GM21381 (cell line): ENCODE measurements at regions not wholly inside any gene's neighbourhood (a gene's known extent, or its start where the extent isn't known, plus 50 kb on each side); places are given as distances from the start of the nearest gene placed in this dataset.

Source experiments
- ATAC-seq: cut with Tn5 transposase; IDR thresholded peaks from one replicate; pipeline ENCODE4 v1.9.1; 2021; ENCODE audit warnings: mild to moderate bottlenecking, moderate library complexity; ENCODE audit not compliant: unreplicated experiment

DNA sequence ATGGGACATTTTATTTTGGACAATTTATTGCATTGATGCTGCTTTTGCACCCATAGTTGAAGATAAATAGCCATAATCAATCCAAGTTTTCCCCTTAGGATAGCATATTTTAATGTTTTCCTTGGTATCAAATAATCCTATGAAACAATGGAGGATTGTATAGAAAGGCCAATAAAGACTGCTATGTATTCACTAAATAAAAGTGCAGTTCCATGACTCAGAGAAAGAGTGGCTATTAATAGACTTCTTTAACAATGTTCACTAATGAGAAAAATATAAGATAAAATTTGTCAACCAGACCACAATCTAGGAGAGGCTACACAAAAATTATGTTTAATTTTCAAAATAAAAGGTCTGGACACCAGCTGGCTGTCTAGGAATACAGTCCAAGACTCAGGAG is 560.9 kb upstream of the AGTR1 start:
- no peak for ATAC-seq

- ATAC-seq: no peak
Observed at GRCh38 chr3:148146241-148146640, 551.5 kb upstream of the AGTR1 start.

DNA sequence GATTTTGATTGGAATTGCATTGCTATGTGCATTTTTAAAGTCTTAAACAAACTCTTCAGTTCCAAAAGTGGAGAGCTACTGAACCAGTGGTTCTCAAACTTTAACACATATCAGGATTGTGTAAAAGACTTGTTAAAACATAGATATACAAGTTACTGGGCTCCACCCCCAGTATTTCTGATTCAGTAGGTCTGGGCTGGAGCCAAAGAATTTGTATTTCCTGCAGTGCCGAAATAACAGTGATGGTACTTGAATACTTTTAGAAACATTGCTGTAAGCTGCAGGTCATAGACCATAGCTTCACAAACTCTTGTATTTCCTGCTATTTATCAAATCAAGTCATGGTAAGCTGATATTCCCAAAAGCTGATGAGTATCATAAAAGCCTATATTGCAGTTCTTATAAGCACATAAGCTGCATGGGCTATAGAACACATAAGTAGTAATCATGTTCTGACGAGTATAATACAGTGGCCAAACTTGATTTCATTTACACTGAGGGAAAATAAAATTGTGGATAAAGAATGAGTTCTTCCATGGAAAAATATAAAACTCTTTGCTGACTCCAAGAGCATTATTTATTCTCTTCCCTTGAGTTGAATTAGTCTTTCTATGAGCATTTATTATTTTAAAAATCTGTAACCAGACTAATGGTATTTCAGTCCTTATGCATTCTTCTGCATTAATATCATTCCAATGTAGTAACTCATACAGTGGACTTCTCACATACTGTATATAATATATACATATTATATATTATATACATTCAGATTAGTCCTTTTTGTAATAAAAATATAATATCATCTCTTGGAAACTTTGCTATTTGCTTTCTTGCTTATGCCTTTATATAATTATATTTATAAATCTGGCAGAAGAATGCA is 550.5 kb upstream of the AGTR1 start:
- no peak for ATAC-seq

GRCh38 chr3:148147903-148148302 is 549.8 kb upstream of the AGTR1 start:
- no peak for ATAC-seq

- ATAC-seq: no peak
Observed at GRCh38 chr3:148149556-148149955, 548.1 kb upstream of the AGTR1 start.

DNA sequence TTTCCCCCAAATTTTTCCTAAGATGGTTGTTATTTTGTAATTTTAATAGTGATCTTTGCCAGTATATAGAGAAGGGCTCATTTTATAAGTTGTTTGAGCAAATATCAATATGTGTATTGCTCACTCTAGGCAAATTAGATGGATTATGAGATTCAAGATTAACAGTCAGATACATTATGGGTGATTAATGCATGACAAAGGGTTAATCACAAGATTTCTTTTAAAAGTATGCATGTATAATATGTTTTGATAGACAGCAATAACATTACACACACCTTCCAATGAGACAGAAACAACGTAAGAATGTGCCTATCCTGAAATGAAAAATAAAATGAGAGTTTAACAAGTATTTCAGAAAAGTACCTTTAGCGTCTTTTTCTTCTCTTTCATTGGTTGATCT is 547.6 kb upstream of the AGTR1 start:
- ATAC-seq: no peak

GRCh38 chr3:148158210-148158609 is 539.5 kb upstream of the AGTR1 start:
- ATAC-seq: no peak

GRCh38 chr3:148162132-148162531 is 535.6 kb upstream of the AGTR1 start:
- no peak for ATAC-seq

DNA sequence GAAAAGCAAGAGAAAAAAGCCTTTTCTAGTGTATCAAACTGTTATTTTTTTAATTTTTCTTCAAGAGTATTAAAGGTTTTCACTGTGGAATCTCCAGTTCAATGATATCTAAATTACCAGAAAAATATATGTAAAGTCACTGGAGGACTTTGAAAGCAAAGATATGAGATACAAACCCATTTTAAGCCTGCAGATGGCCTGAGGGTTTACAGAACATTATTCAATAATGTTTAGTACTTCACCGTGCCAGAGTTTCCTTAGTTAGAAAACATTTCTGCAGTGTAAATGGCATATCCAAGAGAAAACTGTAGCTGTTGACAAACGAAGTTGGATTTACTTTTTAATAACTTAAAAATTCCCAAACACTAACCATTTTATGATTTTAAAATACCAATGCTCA is 529.4 kb upstream of the AGTR1 start:
- ATAC-seq: no peak

- ATAC-seq: no peak
Observed at GRCh38 chr3:148173851-148174250, 523.9 kb upstream of the AGTR1 start.

DNA sequence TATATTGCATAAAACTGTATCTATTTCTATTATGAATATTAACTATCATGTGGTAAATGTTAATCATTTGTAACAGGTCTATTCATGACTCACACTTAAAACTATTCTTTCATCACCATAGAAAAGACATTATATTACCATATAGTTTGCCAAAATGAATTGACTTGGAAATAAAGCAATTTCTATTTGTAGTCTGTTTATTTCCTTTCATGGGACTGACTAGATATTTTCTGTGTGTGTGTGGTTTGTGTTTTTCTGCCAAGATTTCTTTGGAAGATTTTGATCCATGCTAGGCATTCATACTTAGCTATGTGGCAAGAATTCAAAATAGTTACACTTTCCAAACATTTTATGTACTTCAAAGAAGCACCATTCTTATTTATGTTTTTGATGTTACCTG is 522.5 kb upstream of the AGTR1 start:
- ATAC-seq: no peak

DNA sequence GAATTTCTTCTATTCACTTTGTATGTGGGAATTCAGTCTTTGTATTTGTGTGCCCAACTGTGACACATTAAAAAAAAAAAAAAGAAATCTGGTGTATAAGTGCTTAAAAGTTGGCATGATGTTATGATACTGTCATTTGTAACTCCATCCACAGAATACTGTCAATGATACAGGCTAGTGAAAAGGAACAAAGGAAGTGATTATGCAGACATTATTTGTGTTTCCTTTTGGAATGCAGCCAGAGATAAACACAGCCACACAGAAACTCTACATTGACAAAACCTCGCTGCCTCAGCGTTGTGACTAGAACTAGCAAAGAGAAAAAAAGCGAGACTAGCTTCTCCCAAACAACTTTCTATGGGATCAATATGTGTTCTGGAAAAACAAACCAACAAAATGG is 519.2 kb upstream of the AGTR1 start:
- ATAC-seq: no peak

DNA sequence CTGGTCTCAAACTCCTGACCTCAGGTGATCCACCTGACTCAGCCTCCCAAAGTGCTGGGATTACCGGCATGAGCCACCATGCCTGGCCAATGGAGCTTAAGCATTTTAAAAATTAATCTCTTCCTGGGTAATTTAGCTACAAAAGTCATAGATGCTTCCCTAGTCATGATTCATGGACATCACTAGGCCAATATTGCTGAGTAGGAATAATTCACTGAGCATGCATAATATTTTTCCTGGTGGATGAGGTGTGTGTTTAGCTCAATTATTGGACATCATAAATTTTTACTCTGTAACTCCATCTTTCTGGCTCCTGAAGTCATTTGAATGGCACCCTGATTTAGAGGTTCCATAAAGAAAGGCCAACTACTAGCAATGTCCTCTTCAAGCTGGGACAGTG is 512.9 kb upstream of the AGTR1 start:
- no peak for ATAC-seq

DNA sequence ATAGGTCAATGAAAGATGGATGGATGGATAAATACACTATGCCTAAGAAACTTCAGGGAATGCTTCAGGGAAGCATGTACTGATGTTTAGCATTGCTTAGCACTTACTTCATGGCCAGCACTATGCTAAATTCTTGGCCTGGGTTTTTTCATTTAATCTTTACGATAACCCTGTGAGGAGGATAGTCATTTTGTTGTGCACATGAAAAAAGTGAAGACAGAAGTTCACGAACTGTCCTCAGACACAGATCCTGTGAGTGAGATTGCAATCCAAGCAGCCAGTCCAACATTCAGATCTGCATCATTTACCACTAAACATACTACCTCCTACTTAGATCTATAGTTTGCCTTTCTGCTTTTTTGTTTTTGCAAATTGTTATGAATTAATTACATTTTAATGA is 510.8 kb upstream of the AGTR1 start:
- no peak for ATAC-seq

DNA sequence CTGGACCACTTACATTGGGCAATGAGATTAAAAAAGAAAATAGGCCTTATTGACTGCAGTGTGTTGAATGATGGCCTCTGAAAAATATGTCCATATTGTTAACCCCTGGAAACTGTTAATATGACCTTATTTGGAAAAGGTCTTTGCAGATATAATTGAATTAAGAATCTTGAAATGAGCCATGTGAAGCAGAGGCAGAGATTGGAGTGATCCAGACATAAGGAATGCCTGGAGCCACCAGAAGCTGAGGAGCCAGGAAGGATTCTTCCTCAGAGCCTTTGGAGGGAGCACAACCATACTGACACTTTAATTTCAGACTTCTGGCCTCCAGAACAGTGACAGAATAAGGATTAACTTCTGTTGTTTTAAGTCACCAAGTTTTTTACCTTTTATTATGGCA is 510.4 kb upstream of the AGTR1 start:
- ATAC-seq: no peak

DNA sequence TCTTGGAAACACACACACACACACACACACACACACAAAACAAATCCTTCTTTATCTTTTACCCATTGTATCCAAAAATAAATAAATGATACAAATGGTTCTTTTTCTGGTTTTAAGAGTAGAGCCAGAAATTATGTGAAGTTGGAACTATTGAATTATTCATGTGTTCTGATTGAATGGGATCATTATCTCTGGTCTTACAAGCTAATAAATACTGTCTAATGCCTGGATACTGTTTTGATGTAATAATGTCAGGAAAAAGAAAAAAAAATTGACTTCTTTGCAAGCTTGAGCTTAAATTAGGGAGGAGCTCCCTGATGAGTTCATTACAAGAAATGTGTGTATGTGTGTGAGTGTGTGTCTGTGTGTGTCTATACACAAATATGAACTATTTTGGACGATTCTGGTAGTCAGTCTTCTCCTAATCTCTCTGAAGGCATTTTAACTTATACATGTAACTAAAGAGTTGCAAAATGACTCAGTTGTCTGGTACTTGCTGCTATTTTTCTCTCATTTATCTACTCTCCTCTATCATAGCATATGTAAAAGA is 507.2 kb upstream of the AGTR1 start:
- ATAC-seq: no peak

GRCh38 chr3:148191966-148192365 is 505.7 kb upstream of the AGTR1 start:
- no peak for ATAC-seq

DNA sequence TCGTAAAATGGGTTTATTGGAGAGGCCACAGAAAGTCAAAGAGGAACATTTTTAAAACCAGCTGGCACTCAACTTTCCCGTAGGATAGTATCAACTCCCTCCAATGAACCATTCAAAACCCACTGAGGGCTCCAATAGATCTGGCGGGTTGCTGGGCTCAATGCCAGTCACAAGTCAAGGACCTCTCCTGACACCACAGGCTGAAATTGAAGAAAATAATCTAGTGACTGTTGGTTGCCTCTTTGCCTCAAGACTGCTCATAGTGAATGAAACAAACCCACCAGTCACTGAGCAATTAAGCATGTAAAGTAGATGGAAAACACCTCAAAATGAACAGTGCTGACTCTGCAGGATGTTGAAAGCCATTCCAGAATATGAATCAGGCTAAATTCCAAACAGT is 500.6 kb upstream of the AGTR1 start:
- ATAC-seq: no peak

DNA sequence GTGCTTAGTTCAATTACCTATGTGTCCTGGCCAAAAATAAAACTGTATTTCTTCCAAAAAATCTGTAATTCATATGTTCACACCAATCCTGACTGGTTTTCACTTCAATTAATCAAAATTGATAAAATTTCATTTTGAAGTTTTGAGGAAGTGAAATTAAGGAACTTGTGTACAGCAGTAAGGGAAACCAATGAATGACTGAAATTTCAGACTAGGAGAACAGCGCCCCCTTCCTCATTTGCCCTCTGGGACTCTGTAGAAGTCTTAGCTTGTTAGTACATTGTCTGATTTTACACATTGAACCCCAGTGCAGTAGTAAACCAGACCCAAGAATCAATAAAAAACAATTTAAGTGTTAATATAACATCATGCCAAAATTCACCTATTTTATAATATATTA is 495.3 kb upstream of the AGTR1 start:
- ATAC-seq: no peak

DNA sequence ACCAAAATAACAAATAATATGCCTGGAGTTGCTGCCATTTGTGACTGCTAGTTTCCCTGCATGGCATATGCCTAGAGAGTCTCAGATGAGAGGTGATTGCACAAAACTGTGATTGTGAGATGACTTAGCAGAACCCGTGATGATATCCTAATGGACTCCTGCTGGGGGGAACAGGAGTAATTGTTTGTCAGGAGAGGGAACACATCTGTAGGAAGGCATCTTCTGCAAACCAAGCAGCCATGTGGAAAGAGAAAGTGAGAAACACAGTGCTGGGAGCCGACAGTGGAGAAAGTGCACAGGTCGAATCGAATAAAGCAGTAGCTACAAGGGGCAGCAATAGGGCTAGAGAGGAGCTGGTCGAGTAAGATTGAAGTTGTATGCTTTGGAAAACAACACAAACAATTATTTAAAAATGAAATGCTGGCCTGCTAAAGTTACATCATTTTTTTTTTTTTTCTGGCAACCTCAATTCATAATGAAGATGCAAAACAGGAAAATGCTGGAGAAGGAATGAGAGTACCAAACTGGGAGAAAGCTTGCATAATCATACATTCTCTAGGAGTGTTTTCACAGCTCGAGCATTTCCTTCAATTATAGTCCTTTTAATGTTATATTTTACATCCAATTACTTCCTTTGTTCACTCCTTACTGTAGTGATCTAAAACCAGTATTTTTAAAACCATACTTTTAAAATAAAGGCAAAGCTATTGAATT is 494.2 kb upstream of the AGTR1 start:
- no peak for ATAC-seq

DNA sequence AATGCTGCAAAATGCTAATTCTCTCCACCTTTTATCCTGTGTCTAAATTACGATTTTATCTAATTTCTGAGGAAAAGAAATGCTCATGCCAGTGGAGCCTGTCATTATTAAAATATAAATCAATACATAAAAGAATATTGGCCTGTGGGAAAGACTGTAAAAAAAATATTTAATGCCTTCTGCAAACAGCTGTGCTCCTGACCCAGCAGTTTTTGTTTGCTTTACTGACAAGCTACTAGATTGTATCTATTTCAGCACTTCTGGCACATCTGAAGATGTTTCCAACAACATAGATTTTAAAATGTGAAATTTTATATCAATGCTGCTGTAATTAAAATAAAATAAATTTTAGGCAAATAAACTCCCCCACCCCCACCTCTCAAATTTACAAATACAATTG is 493.6 kb upstream of the AGTR1 start:
- no peak for ATAC-seq

GRCh38 chr3:148205977-148206376 is 491.7 kb upstream of the AGTR1 start:
- ATAC-seq: no peak
